ENCODE measurements at regions not wholly inside any gene's neighbourhood (a gene's known extent, or its start where the extent isn't known, plus 50 kb on each side); places are given as distances from the start of the nearest gene placed in this dataset.

DNA sequence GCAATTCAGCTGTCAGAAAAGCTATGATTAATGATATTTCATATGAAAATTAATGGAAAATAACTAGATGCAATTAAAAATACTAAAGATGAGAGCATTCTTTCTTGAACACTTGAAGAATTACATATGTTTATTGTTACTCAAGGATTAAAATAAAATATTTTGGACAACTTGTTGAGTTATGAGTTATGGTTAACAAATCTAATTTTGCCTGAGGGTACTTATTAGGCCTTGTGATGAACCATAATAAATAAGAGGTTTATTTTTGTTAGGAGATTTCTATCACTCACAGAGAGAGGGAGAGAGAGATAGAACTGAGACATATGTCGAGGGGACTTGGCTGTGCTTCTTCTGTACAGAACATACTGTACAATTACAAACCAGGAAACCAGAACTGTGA is 183.7 kb downstream of the ISL1 start:
- Histone ChIP-seq H3K27me3 (no peaks in the 10 kb centered on the region), H3K9me3 (no peaks in the 10 kb centered on the region), H3K4me1 (no peaks in the 10 kb centered on the region), H3K36me3 (replicated peaks in 1 of 2; ENCODE audit: insufficient read depth in 1 of 2, low read depth in 2 of 2) (no peaks in the 10 kb centered on the region), H3K4me3 (no peak overlapping the region), H3K27ac (no peak overlapping the region)
- TF ChIP-seq, protein P1, sequence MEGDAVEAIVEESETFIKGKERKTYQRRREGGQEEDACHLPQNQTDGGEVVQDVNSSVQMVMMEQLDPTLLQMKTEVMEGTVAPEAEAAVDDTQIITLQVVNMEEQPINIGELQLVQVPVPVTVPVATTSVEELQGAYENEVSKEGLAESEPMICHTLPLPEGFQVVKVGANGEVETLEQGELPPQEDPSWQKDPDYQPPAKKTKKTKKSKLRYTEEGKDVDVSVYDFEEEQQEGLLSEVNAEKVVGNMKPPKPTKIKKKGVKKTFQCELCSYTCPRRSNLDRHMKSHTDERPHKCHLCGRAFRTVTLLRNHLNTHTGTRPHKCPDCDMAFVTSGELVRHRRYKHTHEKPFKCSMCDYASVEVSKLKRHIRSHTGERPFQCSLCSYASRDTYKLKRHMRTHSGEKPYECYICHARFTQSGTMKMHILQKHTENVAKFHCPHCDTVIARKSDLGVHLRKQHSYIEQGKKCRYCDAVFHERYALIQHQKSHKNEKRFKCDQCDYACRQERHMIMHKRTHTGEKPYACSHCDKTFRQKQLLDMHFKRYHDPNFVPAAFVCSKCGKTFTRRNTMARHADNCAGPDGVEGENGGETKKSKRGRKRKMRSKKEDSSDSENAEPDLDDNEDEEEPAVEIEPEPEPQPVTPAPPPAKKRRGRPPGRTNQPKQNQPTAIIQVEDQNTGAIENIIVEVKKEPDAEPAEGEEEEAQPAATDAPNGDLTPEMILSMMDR (IDR thresholded peaks at IDR 0.05) = no peak
- no peak for TF ChIP-seq POLR2A (IDR thresholded peaks at IDR 0.05)
- WGBS, 2 donors = 43 to 67% methylated on average over 1 of the region's 1 CpG
- ATAC-seq (no peak), DNase-seq (no peak)
- intact Hi-C loops (cut with DNase I) = no loop called here

DNA sequence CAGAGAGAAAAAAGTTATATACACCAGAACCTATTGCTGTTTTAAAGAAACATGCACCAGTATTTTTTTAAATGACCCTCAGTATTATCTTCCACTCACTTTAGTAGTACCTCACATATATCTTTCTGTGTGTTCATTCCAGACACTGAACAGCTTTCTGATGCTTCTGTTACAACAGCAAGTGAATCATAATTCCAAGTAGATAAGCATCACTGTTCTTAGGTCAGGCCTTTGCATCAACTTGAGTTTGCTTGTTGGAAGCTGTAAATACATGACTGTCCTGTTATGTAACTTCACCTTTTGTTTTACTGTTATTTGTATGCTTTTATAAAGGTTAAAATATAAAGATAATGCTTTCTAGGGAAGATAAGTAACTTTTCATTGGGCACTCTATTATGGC is 184.4 kb downstream of the ISL1 start:
- no peaks in the 10 kb centered on the region for H3K27me3 ChIP-seq
- no peaks in the 10 kb centered on the region for H3K4me1 ChIP-seq
- ATAC-seq = no peak
- intact Hi-C loops (cut with DNase I) = no loop called here
- no peak overlapping the region for H3K27ac ChIP-seq
- no peak for DNase-seq
- TF ChIP-seq, protein P1 (IDR thresholded peaks at IDR 0.05) = no peak
- TF ChIP-seq POLR2A (IDR thresholded peaks at IDR 0.05) = no peak
- H3K4me3 ChIP-seq = no peak overlapping the region
- no peaks in the 10 kb centered on the region for H3K36me3 ChIP-seq (replicated peaks in 1 of 2; ENCODE audit: insufficient read depth in 1 of 2, low read depth in 2 of 2)
- H3K9me3 ChIP-seq = no peaks in the 10 kb centered on the region

DNA sequence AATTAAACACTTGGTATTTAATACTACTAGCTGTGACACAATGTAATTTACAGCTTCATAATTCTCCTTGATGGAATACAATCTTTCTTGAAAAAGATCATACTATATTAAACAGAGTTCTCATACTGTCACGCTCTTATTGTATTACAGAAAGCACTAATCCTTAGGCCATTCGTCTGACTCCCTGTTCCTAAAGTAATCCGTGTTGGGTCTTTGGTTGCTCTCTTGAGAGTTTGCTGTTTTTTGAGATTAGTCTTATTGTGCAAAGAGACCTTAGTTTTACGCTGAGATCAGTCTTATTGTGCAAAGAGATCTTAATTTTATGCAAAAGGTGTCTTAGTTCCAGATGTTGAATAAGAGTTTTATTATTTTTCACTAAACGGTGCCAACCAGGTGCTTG is 190.6 kb downstream of the ISL1 start:
- Histone ChIP-seq H3K4me3 (no peak overlapping the region), H3K27ac (no peak overlapping the region), H3K36me3 (replicated peaks in 1 of 2; ENCODE audit: insufficient read depth in 1 of 2, low read depth in 2 of 2) (no peaks in the 10 kb centered on the region), H3K4me1 (no peaks in the 10 kb centered on the region), H3K9me3 (no peaks in the 10 kb centered on the region), H3K27me3 (no peaks in the 10 kb centered on the region)
- no peak for ATAC-seq
- no peak for DNase-seq
- TF ChIP-seq POLR2A (IDR thresholded peaks at IDR 0.05) = no peak
- TF ChIP-seq, protein P1 (IDR thresholded peaks at IDR 0.05) = no peak
- 28 to 37% methylated on average over 5 of the region's 5 CpGs for WGBS, 2 donors
- intact Hi-C loops (cut with DNase I) = no loop called here

DNA sequence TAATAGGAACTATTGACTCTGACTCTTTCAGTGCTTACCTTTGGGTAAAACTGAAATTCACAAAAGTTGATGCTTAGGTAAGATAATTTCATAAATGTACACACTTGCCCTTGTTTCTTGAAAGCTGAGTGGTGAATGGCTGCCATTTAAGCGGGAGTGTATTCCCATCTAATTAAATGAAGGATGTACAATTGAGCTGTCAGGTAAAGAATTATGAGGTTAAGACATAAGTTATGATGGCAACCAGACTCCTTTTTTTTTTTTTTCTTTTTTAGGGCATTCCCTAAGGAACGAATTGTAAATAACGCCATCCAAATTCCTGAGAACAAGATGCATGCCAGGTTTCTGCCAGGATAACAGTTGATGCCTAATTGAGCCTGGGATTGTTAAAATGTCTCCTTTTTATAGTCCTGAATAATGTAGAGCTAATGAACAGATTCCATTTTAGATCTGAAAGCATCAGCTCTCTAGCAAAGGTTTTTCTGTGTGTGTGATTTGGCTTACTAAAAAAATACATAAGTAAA is 199.7 kb downstream of the ISL1 start:
- ATAC-seq = no peak
- no peak overlapping the region for H3K4me3 ChIP-seq
- TF ChIP-seq, protein P1 (IDR thresholded peaks at IDR 0.05) = no peak
- no peak for TF ChIP-seq POLR2A (IDR thresholded peaks at IDR 0.05)
- no peak for DNase-seq
- intact Hi-C loops (cut with DNase I) = no loop called here
- no peaks in the 10 kb centered on the region for H3K9me3 ChIP-seq
- no peaks in the 10 kb centered on the region for H3K27me3 ChIP-seq
- H3K36me3 ChIP-seq (replicated peaks in 1 of 2; ENCODE audit: insufficient read depth in 1 of 2, low read depth in 2 of 2) = no peaks in the 10 kb centered on the region
- H3K4me1 ChIP-seq = no peaks in the 10 kb centered on the region
- WGBS, 2 donors = 55 to 70% methylated on average over 3 of the region's 3 CpGs
- no peak overlapping the region for H3K27ac ChIP-seq

DNA sequence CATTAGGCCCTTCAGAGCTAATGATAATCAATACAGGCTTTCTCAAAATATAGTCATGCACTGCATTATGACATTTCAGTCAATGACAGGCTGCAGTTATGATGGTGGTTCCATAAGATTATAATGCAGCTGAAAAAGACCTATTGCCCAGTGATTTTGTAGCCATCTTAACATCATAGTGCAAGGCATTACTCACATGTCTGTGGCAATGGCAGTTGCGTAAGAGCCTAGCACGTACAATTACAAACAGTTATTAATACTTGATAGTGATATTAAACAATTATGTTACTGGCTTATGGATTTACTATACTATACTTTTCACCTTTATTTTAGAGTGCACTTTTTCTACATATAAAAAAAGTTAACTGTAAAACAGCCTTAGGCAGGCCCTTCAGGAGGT is 214.8 kb downstream of the ISL1 start:
- intact Hi-C loops (cut with DNase I) = no loop called here
- H3K27ac ChIP-seq = no peak overlapping the region
- H3K36me3 ChIP-seq (replicated peaks in 1 of 2; ENCODE audit: insufficient read depth in 1 of 2, low read depth in 2 of 2) = no peaks in the 10 kb centered on the region
- H3K27me3 ChIP-seq = no peaks in the 10 kb centered on the region
- WGBS, 2 donors = 47 to 53% methylated on average over 2 of the region's 2 CpGs
- TF ChIP-seq, protein P1 (IDR thresholded peaks at IDR 0.05) = no peak
- no peak for TF ChIP-seq POLR2A (IDR thresholded peaks at IDR 0.05)
- no peak for DNase-seq
- no peaks in the 10 kb centered on the region for H3K9me3 ChIP-seq
- no peak overlapping the region for H3K4me3 ChIP-seq
- H3K4me1 ChIP-seq = no peaks in the 10 kb centered on the region
- no peak for ATAC-seq

All from body of pancreas (tissue), 4 donors.